GM19035 (cell line): ENCODE measurements at regions not wholly inside any gene's neighbourhood (a gene's known extent, or its start where the extent isn't known, plus 50 kb on each side); places are given as distances from the start of the nearest gene placed in this dataset.

Experiments
- ATAC-seq: cut with Tn5 transposase; IDR thresholded peaks from one replicate; pipeline ENCODE4 v1.9.1; 2021; ENCODE audit not compliant: unreplicated experiment

GRCh38 chr6:139926711-139927110 lies 552.3 kb upstream of the CITED2 start:
- no peak for ATAC-seq

GRCh38 chr6:139925894-139926641 lies 551.6 kb upstream of the CITED2 start:
- no peak for ATAC-seq

- ATAC-seq = no peak
Observed at GRCh38 chr6:139923964-139924475, 549.6 kb upstream of the CITED2 start.

GRCh38 chr6:139922236-139922635 lies 547.8 kb upstream of the CITED2 start:
- no peak for ATAC-seq

DNA sequence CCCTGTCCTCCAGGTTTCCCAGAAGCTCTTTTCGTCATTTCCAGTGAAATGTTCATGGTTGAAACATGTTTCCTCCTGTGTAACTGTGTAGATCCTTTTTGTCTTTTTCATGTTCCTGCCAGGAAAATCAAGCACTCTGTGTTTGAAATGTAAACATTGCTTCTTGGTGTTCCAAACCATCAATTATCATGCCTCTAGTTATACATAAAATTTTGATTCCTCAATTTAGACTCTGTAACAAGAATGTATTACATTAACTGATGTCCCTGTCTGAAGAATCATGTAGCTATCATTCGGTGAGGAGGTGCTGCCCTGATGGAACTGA lies 546.3 kb upstream of the CITED2 start:
- ATAC-seq = no peak

DNA sequence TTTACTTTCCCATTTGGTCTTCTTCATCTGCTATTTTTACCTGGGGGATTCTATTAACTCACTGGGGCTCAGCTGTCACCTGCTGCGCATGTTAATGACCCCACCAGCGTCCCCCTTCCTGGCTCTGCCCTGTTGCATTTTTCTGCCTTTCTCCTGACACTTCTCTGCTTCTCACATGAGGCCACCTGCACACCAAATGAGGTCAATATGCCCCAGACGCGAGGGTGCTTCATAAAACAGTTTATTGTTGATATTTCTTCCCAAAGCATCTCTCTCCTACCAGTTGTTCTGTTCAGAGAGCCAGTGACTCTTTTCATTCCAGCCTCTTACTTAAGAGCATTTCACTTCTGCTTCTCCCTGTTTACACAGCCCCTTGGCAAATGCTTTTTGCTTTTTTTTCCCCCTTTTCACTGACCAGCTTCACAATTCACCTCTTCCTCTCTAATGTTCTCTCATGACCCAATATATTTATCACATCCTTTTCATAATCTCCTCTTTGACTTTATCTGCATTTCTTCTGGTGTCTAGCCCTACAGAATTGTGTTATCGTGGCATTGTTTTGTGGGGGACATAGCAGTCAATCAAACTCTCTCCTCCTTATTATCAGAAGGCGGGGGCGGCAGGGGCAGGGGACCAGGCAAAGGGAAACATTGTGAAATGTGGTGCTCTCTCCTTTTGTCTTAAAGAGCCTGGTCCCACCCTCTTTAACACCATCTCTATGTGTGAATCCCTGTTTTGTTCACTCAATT lies 545.8 kb upstream of the CITED2 start:
- ATAC-seq = no peak

DNA sequence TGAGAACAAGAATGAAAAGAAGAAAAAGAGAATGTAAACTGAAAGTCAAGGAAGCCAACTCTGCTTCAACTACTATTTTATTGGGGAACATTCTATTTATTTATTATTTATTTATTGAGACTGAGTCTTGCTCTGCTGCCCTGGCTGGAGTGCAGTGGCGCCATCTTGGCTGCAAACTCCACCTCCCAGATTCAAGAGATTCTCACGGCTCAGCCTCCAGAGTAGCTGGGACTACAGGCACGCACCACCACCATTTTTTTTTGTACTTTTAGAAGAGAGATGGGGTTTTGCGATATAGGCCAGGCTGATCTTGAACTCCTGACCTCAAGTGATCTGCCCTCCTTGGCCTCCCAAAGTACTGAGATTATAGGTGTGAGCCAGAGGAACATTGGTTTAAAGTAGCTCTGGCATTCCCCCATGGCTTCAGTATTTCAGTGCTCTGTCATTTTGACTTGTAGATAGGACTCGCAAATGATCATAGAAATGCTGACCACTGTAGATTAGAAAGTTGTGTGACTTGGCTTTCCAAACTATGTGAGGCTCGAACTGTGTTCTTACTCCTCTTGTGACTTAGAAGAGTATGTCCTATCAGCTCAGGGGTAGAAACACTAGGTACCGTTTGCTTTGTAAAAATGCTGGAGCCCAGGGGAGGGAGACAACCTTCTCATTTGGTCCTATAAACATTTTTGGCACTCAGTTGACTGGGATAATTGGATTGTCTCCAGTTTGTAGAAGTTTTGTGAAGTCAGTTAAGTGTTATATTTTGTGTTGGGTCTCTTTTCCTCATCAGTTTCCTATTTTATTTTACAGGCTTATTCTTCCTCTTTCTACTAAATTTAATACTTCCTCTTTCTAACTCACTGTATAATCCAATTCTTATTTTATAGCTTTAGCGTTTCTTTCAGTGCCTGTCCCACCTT lies 544.9 kb upstream of the CITED2 start:
- no peak for ATAC-seq

- ATAC-seq = no peak
Observed at GRCh38 chr6:139917951-139918630, 543.6 kb upstream of the CITED2 start.

- no peak for ATAC-seq
Observed at GRCh38 chr6:139914910-139915309, 540.5 kb upstream of the CITED2 start.

- ATAC-seq = no peak
Observed at GRCh38 chr6:139912735-139913400, 538.4 kb upstream of the CITED2 start.

- no peak for ATAC-seq
Observed at GRCh38 chr6:139909992-139910391, 535.5 kb upstream of the CITED2 start.

- ATAC-seq = no peak
Observed at GRCh38 chr6:139905404-139906052, 531.1 kb upstream of the CITED2 start.

DNA sequence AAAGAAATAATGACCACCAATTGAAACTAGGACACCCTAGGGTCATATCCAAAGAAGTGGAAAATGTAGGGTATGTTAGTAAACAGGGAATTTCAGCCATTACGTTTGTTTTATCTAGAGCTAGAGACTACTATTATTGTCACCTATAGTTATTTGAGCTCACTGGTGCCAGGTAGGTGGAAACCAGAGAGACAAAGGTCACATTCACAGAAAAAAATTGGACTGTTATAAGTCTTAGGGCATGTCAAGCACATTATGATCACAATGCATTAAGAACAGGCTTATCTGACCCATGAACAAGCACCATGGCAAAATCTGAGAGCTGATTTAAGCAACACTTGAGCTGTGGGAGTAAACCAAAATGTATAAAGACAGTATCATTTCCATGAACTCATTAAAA lies 530.1 kb upstream of the CITED2 start:
- ATAC-seq = no peak

DNA sequence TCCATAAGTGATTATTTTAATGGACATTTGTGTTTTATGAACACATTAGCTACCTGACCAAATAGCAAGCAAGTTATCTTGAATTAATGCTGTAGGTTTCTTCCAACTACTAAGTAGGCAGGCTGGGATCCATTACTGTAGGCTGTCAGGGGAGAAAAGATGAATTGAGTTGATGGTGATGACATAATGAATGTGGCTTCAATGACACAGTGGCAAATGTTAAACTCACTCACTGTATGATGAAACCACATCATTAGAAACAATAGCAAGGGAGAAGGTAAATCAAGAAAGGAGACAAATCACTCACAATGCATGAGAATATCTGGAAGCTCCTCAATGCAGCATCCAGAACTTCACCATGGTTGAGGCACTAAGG lies 529.7 kb upstream of the CITED2 start:
- ATAC-seq = peak; percentile 21

DNA sequence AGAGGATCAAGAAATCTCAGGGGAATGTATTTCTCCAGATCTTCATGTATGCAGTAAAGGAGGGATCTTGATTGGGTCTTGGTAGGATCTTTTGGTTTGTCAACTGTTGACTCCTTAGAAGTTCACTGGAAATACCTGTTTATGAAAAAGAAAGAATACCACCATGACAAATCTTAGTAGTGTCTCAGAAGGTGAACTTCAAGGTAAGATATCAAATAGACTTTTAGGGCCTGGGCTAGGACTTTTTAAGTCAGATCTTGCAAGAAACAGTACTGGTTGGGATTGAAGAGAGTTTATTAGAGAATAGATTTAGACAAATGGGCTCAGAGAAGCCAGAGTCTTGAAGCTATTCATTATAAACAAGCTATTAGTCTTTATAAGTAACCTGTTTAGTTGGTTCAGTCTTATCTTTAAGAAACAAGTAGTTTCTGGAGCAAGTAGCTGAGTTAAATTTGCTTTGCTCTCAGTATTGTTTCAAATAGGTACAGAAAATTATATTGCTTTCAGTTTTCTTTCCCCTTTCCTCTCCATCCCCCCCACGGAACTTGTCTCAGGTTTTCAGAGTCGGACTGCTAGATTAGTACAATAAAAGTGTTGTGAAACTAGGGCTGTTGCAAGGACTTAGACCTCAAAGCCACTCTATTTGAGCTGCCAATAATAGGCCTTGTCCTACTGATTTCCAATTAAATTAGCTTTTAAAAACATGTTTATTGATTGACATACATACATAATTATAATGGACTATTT lies 529.1 kb upstream of the CITED2 start:
- peak; percentile 100 for ATAC-seq

DNA sequence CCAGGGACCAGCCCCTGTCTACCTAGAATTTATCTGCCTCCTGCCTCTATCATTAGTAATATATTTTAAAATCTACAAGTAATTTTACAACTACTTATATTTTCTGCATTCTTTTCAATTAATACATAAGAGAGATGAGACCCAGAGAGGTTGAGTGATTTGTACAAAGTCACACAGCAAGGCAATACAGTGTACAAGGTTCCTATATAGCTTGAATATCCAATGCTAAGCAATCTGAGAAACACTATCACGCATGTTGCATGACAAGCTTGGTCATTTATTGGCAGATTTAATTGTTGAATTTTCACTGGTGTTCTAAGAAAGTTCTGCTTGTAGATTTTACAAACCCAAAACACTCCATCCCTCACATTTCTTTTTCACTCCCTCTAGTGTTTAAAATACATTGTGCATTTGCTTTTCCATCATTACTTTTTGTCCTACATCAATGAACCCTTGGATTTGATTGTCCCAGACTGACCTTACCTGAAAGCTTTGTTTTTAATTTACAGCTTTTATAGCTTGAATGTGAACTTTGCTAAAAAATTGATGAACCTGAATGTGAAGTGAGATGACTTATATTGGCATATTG lies 520.9 kb upstream of the CITED2 start:
- no peak for ATAC-seq

DNA sequence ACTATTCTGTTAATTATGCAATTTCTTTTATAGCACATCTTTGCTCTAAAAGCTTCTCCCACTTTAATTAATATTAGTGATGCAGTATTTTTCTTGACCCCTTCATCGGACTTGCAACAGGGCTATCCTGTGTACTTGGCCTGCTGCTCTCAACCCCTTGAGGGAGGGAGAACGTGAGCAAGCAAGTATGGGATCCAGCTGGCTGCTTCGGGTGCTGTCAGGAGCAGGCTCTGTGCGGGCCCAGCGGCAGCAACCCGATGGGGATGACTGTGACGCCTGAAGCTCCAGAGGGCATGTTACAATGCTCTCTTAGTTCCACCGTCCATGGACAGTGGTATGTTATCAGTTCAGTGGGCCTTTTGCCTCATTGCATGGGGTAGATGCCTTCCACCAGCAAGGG lies 519.8 kb upstream of the CITED2 start:
- no peak for ATAC-seq

DNA sequence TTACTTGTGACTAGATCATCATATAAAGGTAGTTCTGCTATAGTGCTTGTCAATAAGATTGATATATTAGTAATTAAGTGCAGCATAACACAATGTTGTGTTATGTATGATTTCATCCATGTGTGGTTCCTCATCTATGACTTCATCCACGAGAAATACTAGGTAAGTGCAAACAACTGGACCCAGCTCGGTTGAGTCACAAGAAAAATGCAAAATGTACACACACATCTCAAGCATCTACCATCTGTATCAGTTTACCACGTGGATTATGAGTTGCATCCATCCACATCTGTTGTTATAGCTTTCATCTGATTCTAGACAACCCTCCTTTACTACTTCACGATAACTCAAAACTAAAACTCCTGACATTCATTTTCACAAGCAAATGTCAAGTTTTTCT lies 517.0 kb upstream of the CITED2 start:
- ATAC-seq = no peak

GRCh38 chr6:139888681-139889122 lies 514.3 kb upstream of the CITED2 start:
- ATAC-seq = no peak
